AG10803 (cell line): ENCODE measurements at regions not wholly inside any gene's neighbourhood (a gene's known extent, or its start where the extent isn't known, plus 50 kb on each side); places are given as distances from the start of the nearest gene placed in this dataset.

Source experiments
- DNase-seq: peaks from one replicate; pipeline ENCODE4 v3.0.0; 2010; ENCODE audit warnings: low read depth
- H3K4me3 ChIP-seq: 2 replicates; pipeline ENCODE4 v1.5.1; 2011; ENCODE audit warnings: mild to moderate bottlenecking, low read length, control low read depth
- TF ChIP-seq, protein P1 (sequence below): conservative IDR thresholded peaks from 2 replicates; pipeline ENCODE4 v1.5.1; 2011; ENCODE audit warnings: mild to moderate bottlenecking, low read length, control low read depth, inconsistent platforms

DNA sequence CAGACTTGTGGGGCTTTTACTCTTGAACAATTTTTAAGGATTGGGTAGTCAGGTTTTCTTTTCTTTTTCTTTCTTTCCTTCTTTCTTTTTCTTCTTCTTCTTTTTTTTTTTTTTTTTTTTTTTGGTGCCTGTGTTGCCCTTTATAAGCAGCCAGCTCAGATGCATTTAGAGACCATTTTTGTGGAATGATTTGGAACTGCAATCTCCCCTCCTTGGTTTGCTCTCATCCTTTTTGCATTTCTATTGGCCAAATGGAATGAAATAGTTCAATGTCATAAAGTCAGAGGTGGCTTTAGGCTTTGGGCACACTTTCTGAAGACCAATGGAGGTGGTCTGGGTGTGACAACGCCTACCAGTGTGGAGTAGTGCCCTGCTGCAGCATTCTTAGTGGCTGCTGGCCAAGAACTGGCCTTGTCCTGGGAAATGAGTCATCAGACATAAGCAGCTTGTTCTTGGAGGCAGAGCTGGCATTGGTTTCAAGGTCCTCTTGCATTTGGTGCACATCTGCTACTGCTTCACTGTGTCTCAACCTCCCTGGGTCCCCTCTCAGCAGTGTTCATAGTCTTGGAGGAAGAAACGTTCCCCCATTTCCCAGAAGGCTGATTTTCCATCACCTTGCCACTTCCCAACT lies 84.5 kb downstream of the CT47B1 start:
- TF ChIP-seq, protein P1, sequence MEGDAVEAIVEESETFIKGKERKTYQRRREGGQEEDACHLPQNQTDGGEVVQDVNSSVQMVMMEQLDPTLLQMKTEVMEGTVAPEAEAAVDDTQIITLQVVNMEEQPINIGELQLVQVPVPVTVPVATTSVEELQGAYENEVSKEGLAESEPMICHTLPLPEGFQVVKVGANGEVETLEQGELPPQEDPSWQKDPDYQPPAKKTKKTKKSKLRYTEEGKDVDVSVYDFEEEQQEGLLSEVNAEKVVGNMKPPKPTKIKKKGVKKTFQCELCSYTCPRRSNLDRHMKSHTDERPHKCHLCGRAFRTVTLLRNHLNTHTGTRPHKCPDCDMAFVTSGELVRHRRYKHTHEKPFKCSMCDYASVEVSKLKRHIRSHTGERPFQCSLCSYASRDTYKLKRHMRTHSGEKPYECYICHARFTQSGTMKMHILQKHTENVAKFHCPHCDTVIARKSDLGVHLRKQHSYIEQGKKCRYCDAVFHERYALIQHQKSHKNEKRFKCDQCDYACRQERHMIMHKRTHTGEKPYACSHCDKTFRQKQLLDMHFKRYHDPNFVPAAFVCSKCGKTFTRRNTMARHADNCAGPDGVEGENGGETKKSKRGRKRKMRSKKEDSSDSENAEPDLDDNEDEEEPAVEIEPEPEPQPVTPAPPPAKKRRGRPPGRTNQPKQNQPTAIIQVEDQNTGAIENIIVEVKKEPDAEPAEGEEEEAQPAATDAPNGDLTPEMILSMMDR: no peak
- H3K4me3 ChIP-seq: no peak overlapping the region
- DNase-seq: peak; percentile 87

DNA sequence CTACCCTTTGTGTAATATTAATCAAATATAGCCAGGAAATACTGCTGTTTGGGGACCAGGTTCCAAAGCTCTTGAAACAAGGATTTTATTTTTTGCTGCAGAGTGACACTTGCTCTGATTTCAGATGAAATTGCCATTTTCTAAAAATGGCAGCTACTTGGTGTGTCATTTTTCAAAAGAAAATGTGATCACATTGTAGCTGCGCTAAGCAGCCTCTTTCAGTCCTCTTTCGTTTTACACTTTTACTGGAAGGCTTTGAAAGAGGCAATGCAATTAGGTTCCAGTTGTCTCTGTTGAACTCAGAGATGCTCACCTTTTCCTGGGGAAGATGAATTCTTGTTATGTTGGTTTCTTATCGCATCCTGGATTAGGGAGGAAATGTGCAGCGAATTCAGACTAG lies 85.1 kb downstream of the CT47B1 start:
- TF ChIP-seq, protein P1: no peak
- H3K4me3 ChIP-seq: no peak overlapping the region
- DNase-seq: no peak

DNA sequence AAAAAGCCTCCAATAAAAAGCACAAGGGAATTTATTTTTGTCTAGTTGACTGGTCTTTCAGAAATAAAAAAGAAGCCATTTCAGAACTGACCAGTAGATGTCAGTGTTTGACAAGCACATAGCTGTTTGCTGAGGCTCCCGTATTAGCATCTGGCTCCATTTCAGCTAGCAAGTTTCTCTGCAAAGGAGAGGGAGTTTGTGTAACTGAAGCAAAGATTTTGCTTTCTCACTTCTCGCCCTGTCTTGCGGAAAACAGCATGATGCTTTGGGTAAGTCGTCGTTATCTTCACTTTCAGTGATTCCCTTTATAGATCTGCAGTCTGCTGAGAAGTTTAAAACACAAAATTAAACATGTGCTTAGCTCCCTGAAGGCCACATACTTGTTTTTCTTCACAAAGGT lies 85.5 kb downstream of the CT47B1 start:
- TF ChIP-seq, protein P1: peak; percentile 70
- DNase-seq: peak; percentile 76
- no peak overlapping the region for H3K4me3 ChIP-seq

DNA sequence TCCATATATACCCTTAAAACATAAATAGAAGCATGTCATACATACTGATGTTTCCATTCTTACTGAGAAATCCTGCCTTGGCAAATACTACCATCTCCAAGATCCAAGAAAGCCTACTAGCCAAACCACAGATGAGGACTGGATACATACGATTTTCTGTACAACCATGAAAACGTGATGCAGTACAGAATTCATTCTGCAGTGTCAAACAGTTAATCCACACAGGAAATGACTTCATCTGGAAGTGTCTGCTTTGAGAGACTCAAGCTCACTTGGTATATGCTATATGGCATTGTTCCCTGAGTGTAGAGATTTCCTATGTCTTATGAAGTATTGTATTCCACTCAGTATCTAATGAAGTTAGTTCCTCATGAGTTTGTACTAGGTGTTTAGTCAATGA lies 94.3 kb downstream of the CT47B1 start:
- TF ChIP-seq, protein P1: no peak
- DNase-seq: peak; percentile 48
- H3K4me3 ChIP-seq: no peak overlapping the region

DNA sequence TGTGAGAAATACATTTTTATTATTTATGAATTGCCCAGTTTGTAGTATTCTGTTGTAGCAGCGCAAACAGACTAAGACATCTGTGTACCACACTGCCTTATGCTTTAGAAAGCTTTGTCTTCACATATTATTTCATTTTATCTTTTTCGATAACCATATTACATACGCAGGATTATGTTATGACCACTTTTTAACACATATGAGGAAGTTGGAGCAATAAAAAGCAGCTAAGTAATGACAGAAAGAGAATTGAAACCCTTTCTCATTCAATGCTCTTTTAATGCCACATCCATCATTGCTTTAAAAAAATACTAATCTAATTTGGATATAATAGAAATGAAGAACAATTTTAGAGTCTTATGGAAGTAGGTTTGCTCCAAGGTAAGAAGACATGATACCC lies 99.7 kb downstream of the CT47B1 start:
- no peak overlapping the region for H3K4me3 ChIP-seq
- TF ChIP-seq, protein P1: no peak
- no peak for DNase-seq

DNA sequence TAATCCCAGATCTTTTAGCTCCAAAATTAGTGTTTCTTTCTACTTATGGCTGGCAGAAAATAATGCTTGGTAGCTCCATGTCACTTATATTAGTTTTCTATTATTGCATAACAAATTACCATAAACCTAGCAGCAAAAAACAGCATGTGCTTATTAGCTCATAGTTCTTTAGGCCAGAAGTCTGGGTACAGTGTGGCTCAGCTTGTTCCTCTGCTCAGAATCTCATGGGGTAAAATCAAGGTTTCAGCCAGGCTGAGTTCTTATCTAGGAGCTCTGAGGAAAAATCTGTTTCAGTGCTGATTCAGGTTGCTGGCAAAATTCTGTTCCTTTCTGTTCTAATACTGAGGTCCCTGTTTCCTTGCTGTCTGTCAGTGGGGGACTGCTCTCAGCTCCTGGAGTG lies 101.1 kb downstream of the CT47B1 start:
- TF ChIP-seq, protein P1: no peak
- H3K4me3 ChIP-seq: no peak overlapping the region
- DNase-seq: no peak

DNA sequence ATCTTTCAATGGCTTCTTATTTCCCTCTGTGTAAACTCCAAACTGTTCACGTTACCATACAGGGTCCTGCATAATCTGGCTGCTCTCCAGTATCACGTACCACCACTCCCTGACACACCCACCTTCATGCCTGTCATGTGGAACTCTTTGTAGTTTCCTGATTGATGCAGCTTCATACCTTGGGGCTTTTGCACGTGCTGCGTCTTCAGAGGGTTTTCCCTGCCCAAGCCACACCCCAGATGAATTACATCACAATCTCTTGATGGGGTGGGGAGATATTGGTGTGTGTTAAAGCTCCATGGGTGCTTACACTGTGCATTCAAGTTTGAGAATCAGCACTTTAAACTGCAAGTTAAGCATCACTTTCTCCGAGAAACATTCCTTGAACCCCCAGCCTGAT lies 101.9 kb downstream of the CT47B1 start:
- no peak for DNase-seq
- TF ChIP-seq, protein P1: no peak
- no peak overlapping the region for H3K4me3 ChIP-seq
